ENCODE measurements at regions not wholly inside any gene's neighbourhood (a gene's known extent, or its start where the extent isn't known, plus 50 kb on each side); places are given as distances from the start of the nearest gene placed in this dataset.

- Histone ChIP-seq H3K9me3 (ENCODE audit: control insufficient read depth, insufficient read depth, low read length) (no peaks in the 10 kb centered on the region), H3K27me3 (ENCODE audit: control insufficient read depth, insufficient read depth, low read length) (peaks cover 8% of the 10 kb centered on the region), H3K4me3 (ENCODE audit: low read depth, low read length) (no peak overlapping the region), H3K27ac (ENCODE audit: low read depth, low read length) (no peak overlapping the region)
- no peak for DNase-seq (ENCODE audit: low read depth, low spot score)
- TF ChIP-seq, protein P1, sequence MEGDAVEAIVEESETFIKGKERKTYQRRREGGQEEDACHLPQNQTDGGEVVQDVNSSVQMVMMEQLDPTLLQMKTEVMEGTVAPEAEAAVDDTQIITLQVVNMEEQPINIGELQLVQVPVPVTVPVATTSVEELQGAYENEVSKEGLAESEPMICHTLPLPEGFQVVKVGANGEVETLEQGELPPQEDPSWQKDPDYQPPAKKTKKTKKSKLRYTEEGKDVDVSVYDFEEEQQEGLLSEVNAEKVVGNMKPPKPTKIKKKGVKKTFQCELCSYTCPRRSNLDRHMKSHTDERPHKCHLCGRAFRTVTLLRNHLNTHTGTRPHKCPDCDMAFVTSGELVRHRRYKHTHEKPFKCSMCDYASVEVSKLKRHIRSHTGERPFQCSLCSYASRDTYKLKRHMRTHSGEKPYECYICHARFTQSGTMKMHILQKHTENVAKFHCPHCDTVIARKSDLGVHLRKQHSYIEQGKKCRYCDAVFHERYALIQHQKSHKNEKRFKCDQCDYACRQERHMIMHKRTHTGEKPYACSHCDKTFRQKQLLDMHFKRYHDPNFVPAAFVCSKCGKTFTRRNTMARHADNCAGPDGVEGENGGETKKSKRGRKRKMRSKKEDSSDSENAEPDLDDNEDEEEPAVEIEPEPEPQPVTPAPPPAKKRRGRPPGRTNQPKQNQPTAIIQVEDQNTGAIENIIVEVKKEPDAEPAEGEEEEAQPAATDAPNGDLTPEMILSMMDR (IDR thresholded peaks at IDR 0.05; ENCODE audit: low read depth, low read length) = no peak
- CTCF ChIA-PET = no interaction called here
- POLR2A ChIA-PET = no interaction called here
These were observed 128.3 kb upstream of the TNR start for GRCh38 chr1:175871647-175872046.

GRCh38 chr1:175870217-175870616 lies 126.8 kb upstream of the TNR start:
- peaks cover 8% of the 10 kb centered on the region for H3K27me3 ChIP-seq (ENCODE audit: control insufficient read depth, insufficient read depth, low read length)
- ChIA-PET POLR2A (interaction anchor here (0.7 kb wide), 1 partner anchor 337 kb away, joined by 3 read pairs; no protein-coding TSS in a partner anchor), CTCF (no interaction called here)
- TF ChIP-seq, protein P1 (IDR thresholded peaks at IDR 0.05; ENCODE audit: low read depth, low read length) = no peak
- DNase-seq (ENCODE audit: low read depth, low spot score) = no peak
- H3K4me3 ChIP-seq (ENCODE audit: low read depth, low read length) = no peak overlapping the region
- no peak overlapping the region for H3K27ac ChIP-seq (ENCODE audit: low read depth, low read length)
- no peaks in the 10 kb centered on the region for H3K9me3 ChIP-seq (ENCODE audit: control insufficient read depth, insufficient read depth, low read length)

GRCh38 chr1:175866776-175867175 lies 123.4 kb upstream of the TNR start:
- H3K4me3 ChIP-seq (ENCODE audit: low read depth, low read length) = no peak overlapping the region
- H3K27ac ChIP-seq (ENCODE audit: low read depth, low read length) = no peak overlapping the region
- ChIA-PET CTCF (no interaction called here), POLR2A (no interaction called here)
- no peak for DNase-seq (ENCODE audit: low read depth, low spot score)
- H3K9me3 ChIP-seq (ENCODE audit: control insufficient read depth, insufficient read depth, low read length) = no peaks in the 10 kb centered on the region
- peaks cover 2% of the 10 kb centered on the region for H3K27me3 ChIP-seq (ENCODE audit: control insufficient read depth, insufficient read depth, low read length)
- TF ChIP-seq, protein P1 (IDR thresholded peaks at IDR 0.05; ENCODE audit: low read depth, low read length) = no peak

DNA sequence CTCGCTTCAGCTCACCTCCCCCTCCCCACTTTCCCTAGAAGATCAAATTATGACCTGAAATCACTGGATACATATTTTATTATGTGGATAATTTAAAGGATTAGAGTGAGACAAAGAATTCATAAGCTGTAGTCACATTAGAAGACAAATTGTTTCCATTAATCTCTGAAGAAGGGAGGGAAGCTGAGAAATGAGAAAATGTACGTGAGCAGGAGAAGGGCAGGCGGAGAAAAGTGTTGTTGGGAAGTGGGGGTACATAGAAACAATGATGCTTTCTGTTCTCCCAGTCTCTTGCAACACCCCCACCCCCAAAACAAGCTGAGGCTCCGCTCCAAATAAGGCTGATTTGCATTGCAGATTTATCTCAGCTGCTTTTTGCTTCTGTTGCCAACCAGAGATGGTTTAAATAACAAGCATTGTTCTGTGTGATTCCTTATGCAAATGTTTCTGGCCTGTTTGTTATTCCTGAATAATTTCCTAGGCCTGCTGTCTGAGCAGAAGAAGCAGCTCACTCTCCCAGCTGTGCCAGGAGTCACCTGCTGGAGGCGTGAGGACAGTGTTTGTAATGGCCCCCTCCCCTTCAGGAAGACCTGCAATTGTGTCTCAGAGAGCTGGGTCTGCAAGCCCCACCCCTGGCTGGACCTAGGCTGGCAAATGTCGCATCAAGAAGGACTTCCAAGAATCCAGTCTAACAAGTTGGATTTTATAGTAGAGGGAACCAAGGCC lies 121.8 kb upstream of the TNR start:
- ChIA-PET CTCF (interaction anchor here (1.2 to 2.6 kb wide), 2 partner anchors 14 to 23 kb away, joined by 3 to 10 read pairs; no protein-coding TSS in a partner anchor), POLR2A (interaction anchor here (0.6 kb wide), 1 partner anchor 873 kb away, joined by 4 read pairs; no protein-coding TSS in a partner anchor)
- peaks cover 2% of the 10 kb centered on the region for H3K27me3 ChIP-seq (ENCODE audit: control insufficient read depth, insufficient read depth, low read length)

DNA sequence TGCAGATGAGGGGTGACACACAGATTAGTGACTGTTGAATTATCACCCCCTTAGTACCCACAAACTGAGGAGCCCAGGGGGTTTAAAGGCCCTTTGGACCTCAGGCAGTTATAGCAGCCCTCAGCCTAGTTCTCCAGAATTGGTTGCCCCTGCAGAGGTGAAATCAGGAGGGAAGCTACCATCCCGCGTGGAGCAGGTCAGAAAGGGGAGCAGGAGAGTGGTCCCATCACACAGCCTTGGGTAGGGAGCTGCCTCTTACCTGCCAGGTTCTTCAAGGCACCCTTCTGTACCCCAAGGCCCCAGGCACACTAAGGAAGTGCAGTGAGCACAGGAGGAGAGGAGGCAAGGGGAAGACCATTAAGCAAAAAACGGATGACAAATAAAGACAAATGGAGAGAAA lies 121.2 kb upstream of the TNR start:
- Histone ChIP-seq H3K27me3 (ENCODE audit: control insufficient read depth, insufficient read depth, low read length) (peaks cover 2% of the 10 kb centered on the region), H3K9me3 (ENCODE audit: control insufficient read depth, insufficient read depth, low read length) (no peaks in the 10 kb centered on the region), H3K4me3 (ENCODE audit: low read depth, low read length) (no peak overlapping the region), H3K27ac (ENCODE audit: low read depth, low read length) (no peak overlapping the region)
- ChIA-PET CTCF (interaction anchor here (2.6 kb wide), 1 partner anchor 23 kb away, joined by 10 read pairs; no protein-coding TSS in a partner anchor), POLR2A (interaction anchor here (0.6 kb wide), 1 partner anchor 873 kb away, joined by 4 read pairs; no protein-coding TSS in a partner anchor)
- no peak for DNase-seq (ENCODE audit: low read depth, low spot score)
- TF ChIP-seq, protein P1 (IDR thresholded peaks at IDR 0.05; ENCODE audit: low read depth, low read length) = no peak

More for the DNA sequence above, 121.8 kb upstream of the TNR start:
- no peak overlapping the region for H3K4me3 ChIP-seq (ENCODE audit: low read depth, low read length)
- TF ChIP-seq, protein P1 (IDR thresholded peaks at IDR 0.05; ENCODE audit: low read depth, low read length) = no peak
- H3K27ac ChIP-seq (ENCODE audit: low read depth, low read length) = no peak overlapping the region
- DNase-seq (ENCODE audit: low read depth, low spot score) = no peak
- no peaks in the 10 kb centered on the region for H3K9me3 ChIP-seq (ENCODE audit: control insufficient read depth, insufficient read depth, low read length)

Measured in AG04450 (cell line).